HG02763 (cell line): ENCODE measurements at regions not wholly inside any gene's neighbourhood (a gene's known extent, or its start where the extent isn't known, plus 50 kb on each side); places are given as distances from the start of the nearest gene placed in this dataset.

Source experiments
- ATAC-seq: cut with Tn5 transposase; IDR thresholded peaks from one replicate; pipeline ENCODE4 v1.9.1; 2021; ENCODE audit warnings: mild to moderate bottlenecking, moderate library complexity; ENCODE audit not compliant: unreplicated experiment

GRCh38 chr11:81899156-81899555 lies 834.5 kb downstream of the FAM181B start:
- no peak for ATAC-seq

DNA sequence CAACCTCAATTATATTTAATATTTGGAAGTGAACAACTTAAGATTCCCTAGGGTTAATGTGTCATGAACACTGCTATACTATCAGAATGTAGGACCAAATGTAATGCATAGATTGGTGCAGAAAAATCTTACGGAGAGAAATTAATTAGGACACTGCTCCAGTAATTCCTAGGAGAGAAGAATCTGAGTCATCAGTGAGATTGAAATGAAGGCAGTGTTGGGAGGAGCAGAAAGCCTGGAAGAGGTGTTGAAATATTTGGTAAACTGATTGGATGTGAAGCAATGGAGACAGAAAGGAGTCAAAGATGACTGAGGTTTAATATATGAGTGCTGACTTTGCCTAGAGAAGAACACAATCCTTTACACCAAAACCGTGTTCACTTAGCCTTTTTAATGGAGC lies 836.0 kb downstream of the FAM181B start:
- no peak for ATAC-seq

DNA sequence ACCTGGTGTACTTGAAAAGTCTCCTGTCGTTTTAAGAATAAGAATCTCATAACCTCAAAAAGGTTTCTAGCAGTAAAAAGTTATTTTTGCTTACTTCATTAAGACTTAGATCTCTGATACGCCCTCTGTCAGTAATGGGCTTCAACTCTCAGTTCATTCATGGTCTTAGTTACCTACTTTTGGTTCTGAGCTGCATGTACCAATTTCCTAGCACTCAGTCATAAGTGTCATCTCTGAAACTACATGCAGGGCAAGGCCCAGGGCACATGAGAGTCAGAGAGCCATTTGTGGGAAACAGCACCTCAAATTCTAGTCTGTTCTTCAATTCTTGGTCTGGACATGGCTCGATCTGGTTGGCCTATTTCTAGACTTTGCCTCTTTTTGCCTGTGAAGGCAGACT lies 838.4 kb downstream of the FAM181B start:
- ATAC-seq = no peak

- ATAC-seq = no peak
Measured at GRCh38 chr11:81892770-81893635, 840.7 kb downstream of the FAM181B start.

- no peak for ATAC-seq
Measured at GRCh38 chr11:81888391-81888790, 845.3 kb downstream of the FAM181B start.

- ATAC-seq = no peak
Measured at GRCh38 chr11:81887671-81888070, 846.0 kb downstream of the FAM181B start.

DNA sequence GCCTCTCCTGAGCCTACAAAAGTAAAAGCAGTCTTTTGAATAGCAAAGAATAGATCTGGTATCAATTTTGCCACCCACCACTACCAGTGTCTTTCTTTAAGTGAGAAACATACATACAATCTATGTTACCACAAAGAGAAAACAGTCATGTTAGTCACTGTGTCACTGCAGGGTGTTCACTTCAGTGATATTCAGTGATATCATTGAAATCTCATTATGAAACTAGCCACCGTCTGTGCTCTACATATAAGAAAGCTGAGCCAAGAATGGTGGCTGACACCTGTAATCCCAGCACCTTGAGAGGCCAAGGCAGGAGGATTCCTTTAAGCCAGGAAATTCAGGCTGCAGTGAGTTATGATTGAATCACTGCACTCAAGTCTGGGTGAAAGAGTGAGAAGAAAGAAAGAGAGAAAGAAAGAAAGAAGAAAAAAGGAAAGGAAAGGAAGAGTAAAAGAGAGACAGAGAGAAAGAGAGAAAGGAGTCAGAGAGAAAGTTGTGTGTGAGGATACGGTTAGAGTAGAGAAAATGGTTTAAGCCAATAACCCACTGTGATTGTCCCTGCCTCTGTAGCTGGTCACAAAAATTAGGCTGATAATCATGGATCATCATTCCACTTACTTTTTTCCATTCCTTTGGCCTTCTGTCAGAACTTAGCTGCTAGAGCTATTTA lies 847.1 kb downstream of the FAM181B start:
- ATAC-seq = no peak

DNA sequence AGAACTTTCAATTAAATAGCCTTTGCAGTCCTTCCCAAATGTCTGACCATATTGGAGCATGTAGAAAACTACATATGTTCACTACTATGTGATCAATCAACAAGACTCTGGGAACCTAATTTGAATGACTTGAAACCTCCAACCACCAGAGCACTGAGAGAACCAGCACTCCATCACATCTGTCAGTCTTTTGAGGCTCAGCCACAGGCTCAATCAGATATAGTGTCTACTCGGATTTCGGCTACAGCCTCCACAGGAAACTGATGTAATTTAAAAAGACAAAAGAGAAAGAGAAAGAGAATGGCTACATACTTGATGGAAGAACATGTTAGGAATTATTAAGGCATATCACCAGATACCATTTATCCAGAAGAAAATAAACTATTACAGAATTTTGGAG lies 859.0 kb downstream of the FAM181B start:
- peak; percentile 37 for ATAC-seq

DNA sequence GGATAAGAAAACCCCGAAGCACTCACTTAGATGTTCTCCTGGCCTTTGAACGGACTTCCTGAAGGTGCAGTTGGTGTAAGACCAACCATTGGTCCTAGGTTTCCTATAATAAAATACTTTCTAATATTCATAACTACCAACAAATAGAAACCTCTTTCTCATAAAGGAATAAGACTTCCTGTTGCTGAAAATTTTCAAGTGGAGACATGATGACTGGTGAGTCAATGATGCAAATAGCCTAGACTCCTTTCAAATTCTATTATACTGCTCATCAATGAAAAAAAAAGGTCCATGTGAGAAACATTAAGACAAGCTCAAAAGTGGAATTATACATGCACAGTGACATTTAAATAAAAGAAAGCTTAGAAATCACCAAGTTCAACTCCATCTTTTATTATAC lies 862.8 kb downstream of the FAM181B start:
- ATAC-seq = no peak

GRCh38 chr11:81870066-81870412 lies 863.6 kb downstream of the FAM181B start:
- peak; percentile 58 for ATAC-seq

GRCh38 chr11:81869351-81870065 lies 864.2 kb downstream of the FAM181B start:
- peak; percentile 88 for ATAC-seq

DNA sequence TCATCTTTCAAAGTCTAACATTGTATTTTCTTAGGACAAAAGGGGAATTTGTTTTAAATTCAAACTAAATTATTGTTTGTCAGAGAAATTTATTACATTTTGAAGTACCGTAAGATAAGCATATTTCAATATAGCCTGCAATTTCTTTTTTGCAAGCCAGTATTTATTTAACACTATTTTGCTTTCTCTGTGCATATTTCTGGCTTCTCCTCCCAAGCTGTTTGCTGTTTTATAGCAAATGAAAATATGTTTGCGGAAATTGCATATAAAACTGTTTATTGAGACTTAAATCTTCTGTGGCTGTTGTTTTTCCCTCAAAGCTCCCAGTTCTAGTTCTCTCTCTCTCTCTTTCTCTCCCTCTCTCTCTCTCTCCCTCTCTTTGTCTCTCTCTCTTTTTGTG lies 866.8 kb downstream of the FAM181B start:
- ATAC-seq = no peak

- no peak for ATAC-seq
Measured at GRCh38 chr11:81857386-81857785, 876.3 kb downstream of the FAM181B start.

DNA sequence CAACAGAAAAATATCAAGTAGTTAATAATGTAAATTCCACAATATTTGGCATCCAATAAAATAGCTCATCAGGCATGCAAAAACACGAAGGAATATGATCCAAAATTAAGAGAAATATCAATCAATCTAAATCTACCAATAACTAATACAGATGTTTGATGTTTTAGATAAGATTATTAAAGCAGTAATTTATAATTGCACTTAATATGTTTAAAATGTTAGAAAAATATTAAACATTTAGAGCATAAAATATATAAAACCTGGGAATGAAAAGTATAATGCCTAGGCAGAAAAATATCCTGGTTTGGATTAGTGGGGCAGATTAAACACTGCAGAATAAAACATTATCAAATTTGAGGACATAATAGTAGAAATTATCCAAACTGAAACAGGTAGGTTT lies 879.9 kb downstream of the FAM181B start:
- ATAC-seq = no peak

- no peak for ATAC-seq
Measured at GRCh38 chr11:81852896-81853295, 880.8 kb downstream of the FAM181B start.

DNA sequence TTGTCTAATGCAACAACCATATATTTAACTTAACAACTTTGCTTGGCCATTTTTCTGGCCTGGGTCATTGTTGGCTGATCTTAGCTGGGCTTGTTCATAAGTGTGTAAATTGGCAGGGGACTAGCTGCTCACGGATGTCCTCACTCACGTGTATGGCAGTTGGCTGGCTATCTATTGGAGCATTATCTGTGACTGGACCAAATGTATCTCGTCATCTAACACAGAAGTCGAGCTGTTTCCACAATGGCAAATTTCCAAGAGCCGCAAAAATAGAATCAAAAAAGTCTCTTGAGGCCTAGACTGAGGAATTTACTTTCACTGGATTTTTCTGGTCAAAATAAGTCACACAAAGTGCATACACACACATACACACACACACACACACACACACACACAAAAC lies 893.3 kb downstream of the FAM181B start:
- no peak for ATAC-seq

GRCh38 chr11:81839976-81840375 lies 893.7 kb downstream of the FAM181B start:
- no peak for ATAC-seq

GRCh38 chr11:81839016-81839415 lies 894.6 kb downstream of the FAM181B start:
- ATAC-seq = no peak

GRCh38 chr11:81829976-81830375 lies 903.7 kb downstream of the FAM181B start:
- no peak for ATAC-seq

GRCh38 chr11:81825346-81825745 lies 908.3 kb downstream of the FAM181B start:
- ATAC-seq = no peak

- ATAC-seq = no peak
Measured at GRCh38 chr11:81819462-81819861, 914.2 kb downstream of the FAM181B start.

DNA sequence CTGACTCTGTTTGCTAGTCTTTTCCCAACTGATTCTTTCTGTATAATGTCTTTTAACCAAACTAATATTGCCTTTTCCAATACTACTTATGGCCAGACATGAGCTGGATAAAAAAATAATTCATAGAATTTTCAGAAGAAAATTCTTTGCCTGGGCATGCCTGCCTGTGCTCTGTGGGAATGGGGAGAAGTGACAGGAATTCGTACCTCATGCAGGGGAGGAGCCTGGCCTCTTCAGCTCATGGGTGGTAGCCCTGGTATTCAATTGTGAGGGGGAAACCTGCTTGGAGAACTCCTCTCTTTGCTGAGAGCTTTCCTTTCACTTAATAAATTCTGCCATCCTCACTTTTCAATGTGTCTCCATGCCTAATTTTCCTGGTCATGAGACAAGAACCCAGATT lies 928.8 kb downstream of the FAM181B start:
- no peak for ATAC-seq
